ENCODE measurements at regions not wholly inside any gene's neighbourhood (a gene's known extent, or its start where the extent isn't known, plus 50 kb on each side); places are given as distances from the start of the nearest gene placed in this dataset.

GRCh38 chr17:71753070-71753469 is 367.8 kb upstream of the SOX9 start:
- CTCF ChIA-PET, result no interaction called here
- no peak for DNase-seq (ENCODE audit: unreplicated experiment)
- POLR2A ChIA-PET, result no interaction called here
- H3K4me3 Mint-ChIP-seq (ENCODE audit: unreplicated experiment), result no peak overlapping the region
- intact Hi-C loops (cut with micrococcal nuclease), result no loop called here
- no peak overlapping the region for H3K27ac Mint-ChIP-seq (ENCODE audit: low read depth, unreplicated experiment)
- no peak for TF ChIP-seq CTCF (IDR thresholded peaks at IDR 0.05; ENCODE audit: unreplicated experiment)
- H3K4me1 Mint-ChIP-seq (ENCODE audit: insufficient read depth, unreplicated experiment), result no peaks in the 10 kb centered on the region
- BruUV-seq (replicated peaks), result no TSS peak
- no peaks in the 10 kb centered on the region for H3K9me3 Mint-ChIP-seq (ENCODE audit: unreplicated experiment)
- H3K36me3 Mint-ChIP-seq (ENCODE audit: insufficient read depth, unreplicated experiment), result no peaks in the 10 kb centered on the region
- H3K27me3 Mint-ChIP-seq (ENCODE audit: insufficient read depth, unreplicated experiment), result no peaks in the 10 kb centered on the region

GRCh38 chr17:71757156-71757555 is 363.7 kb upstream of the SOX9 start:
- H3K4me1 Mint-ChIP-seq (ENCODE audit: insufficient read depth, unreplicated experiment), result peaks cover 6% of the 10 kb centered on the region
- no peaks in the 10 kb centered on the region for H3K9me3 Mint-ChIP-seq (ENCODE audit: unreplicated experiment)
- no TSS peak for BruUV-seq (replicated peaks)
- H3K4me3 Mint-ChIP-seq (ENCODE audit: unreplicated experiment), result no peak overlapping the region
- no peaks in the 10 kb centered on the region for H3K36me3 Mint-ChIP-seq (ENCODE audit: insufficient read depth, unreplicated experiment)
- POLR2A ChIA-PET, result no interaction called here
- no peak overlapping the region for H3K27ac Mint-ChIP-seq (ENCODE audit: low read depth, unreplicated experiment)
- no peaks in the 10 kb centered on the region for H3K27me3 Mint-ChIP-seq (ENCODE audit: insufficient read depth, unreplicated experiment)
- CTCF ChIA-PET, result interaction anchor here (0.6 to 0.7 kb wide), 2 partner anchors 133 to 1817 kb away, joined by 3 read pairs; no protein-coding TSS in a partner anchor
- DNase-seq (ENCODE audit: unreplicated experiment), result no peak
- intact Hi-C loops (cut with micrococcal nuclease), result no loop called here
- TF ChIP-seq CTCF (IDR thresholded peaks at IDR 0.05; ENCODE audit: unreplicated experiment), result no peak

- Mint-ChIP-seq H3K4me1 (ENCODE audit: insufficient read depth, unreplicated experiment) (peaks cover 6% of the 10 kb centered on the region), H3K36me3 (ENCODE audit: insufficient read depth, unreplicated experiment) (no peaks in the 10 kb centered on the region), H3K27ac (ENCODE audit: low read depth, unreplicated experiment) (no peak overlapping the region), H3K9me3 (ENCODE audit: unreplicated experiment) (no peaks in the 10 kb centered on the region), H3K27me3 (ENCODE audit: insufficient read depth, unreplicated experiment) (no peaks in the 10 kb centered on the region), H3K4me3 (ENCODE audit: unreplicated experiment) (no peak overlapping the region)
- ChIA-PET POLR2A (no interaction called here), CTCF (no interaction called here)
- no peak for TF ChIP-seq CTCF (IDR thresholded peaks at IDR 0.05; ENCODE audit: unreplicated experiment)
- no TSS peak for BruUV-seq (replicated peaks)
- DNase-seq (ENCODE audit: unreplicated experiment), result no peak
- intact Hi-C loops (cut with micrococcal nuclease), result no loop called here
Observed at GRCh38 chr17:71757956-71758355, 362.9 kb upstream of the SOX9 start.

GRCh38 chr17:71759422-71760060 is 361.3 kb upstream of the SOX9 start:
- no peak for TF ChIP-seq CTCF (IDR thresholded peaks at IDR 0.05; ENCODE audit: unreplicated experiment)
- H3K27ac Mint-ChIP-seq (ENCODE audit: low read depth, unreplicated experiment), result no peak overlapping the region
- H3K27me3 Mint-ChIP-seq (ENCODE audit: insufficient read depth, unreplicated experiment), result no peaks in the 10 kb centered on the region
- no TSS peak for BruUV-seq (replicated peaks)
- CTCF ChIA-PET, result interaction anchor here (0.5 to 1.2 kb wide), 4 partner anchors 110 to 358 kb away, joined by 3 read pairs; no protein-coding TSS in a partner anchor
- no peaks in the 10 kb centered on the region for H3K9me3 Mint-ChIP-seq (ENCODE audit: unreplicated experiment)
- intact Hi-C loops (cut with micrococcal nuclease), result loop anchor here (1.0 kb wide), 1 partner anchor 286 kb away; no protein-coding TSS in a partner anchor
- no peaks in the 10 kb centered on the region for H3K36me3 Mint-ChIP-seq (ENCODE audit: insufficient read depth, unreplicated experiment)
- H3K4me3 Mint-ChIP-seq (ENCODE audit: unreplicated experiment), result no peak overlapping the region
- POLR2A ChIA-PET, result no interaction called here
- DNase-seq (ENCODE audit: unreplicated experiment), result no peak
- peaks cover 6% of the 10 kb centered on the region for H3K4me1 Mint-ChIP-seq (ENCODE audit: insufficient read depth, unreplicated experiment)

Measured in MCF 10A (cell line).